K562 (cell line): ENCODE measurements at regions not wholly inside any gene's neighbourhood (a gene's known extent, or its start where the extent isn't known, plus 50 kb on each side); places are given as distances from the start of the nearest gene placed in this dataset.

Experiments
- ATAC-seq: fragments of 200-7000 bp; cut with Tn5 transposase; 3 replicates; pipeline ENCODE4 v1.9.1; 2020; ENCODE audit warnings: moderate library complexity
- BruUV-seq: library from RNA; stranded (reverse); fragments of 400-500 nt; replicated peaks from 2 replicates; lab custom pipeline; 2021; lab: Mats Ljungman, UMichigan
- CTCF ChIA-PET: fragments of 300-600 bp; formaldehyde crosslinking; extraction: SDS; loops from one replicate; lab custom pipeline; 2021; ENCODE audit warnings: low intra/inter-chr PET ratio; lab: Yijun Ruan, JAX
- POLR2A ChIA-PET: fragments of 300-600, 350-650 bp; sonication (Branson Sonifier 250); formaldehyde crosslinking; extraction: SDS; loops from one replicate; lab custom pipeline; 2021; ENCODE audit warnings: antibody characterized with exemption, inconsistent platforms; lab: Yijun Ruan, JAX
- DNase-seq, 4 experiments: peaks; one replicate each; pipeline versions ENCODE4 v3.0.0 to v3.0.0-alpha.2; 2011 to 2018; ENCODE audit warnings: low spot score in 3 of 4, mixed read lengths in 3 of 4; ENCODE audit errors: extremely low read depth in 1 of 4
- FAIRE-seq: peaks from 2 replicates; lab custom pipeline; 2011; peaks lifted over from hg19 to GRCh38; lab: Jason Lieb, UNC
- H2AFZ ChIP-seq: 2 replicates; pipeline ENCODE4 v1.6.0; 2011; ENCODE audit warnings: low read depth, low read length, control low read depth, inconsistent platforms
- H3K27ac ChIP-seq: fragments of 200-600 bp; 3 replicates; pipeline ENCODE4 v1.8.0; 2011; ENCODE audit warnings: low read depth, mild to moderate bottlenecking, control low read depth, inconsistent platforms, low read length, moderate library complexity, mixed read lengths; ENCODE audit errors: extremely low read depth
- H3K27me3 ChIP-seq, 2 experiments: fragments of 300-600 bp in 1 of 2; 2 replicates in 1 of 2; 3 replicates in 1 of 2; pipeline versions ENCODE4 v1.6.0 to v1.8.0; 2011; ENCODE audit warnings: inconsistent platforms in 2 of 2, low read length in 2 of 2, mild to moderate bottlenecking in 1 of 2, mixed read lengths in 1 of 2, moderate library complexity in 1 of 2; ENCODE audit not compliant: control insufficient read depth in 2 of 2, insufficient read depth in 2 of 2
- H3K36me3 ChIP-seq: fragments of 300-600 bp; 3 replicates; pipeline ENCODE4 v1.8.0; 2011; ENCODE audit warnings: mild to moderate bottlenecking, low read length, inconsistent platforms; ENCODE audit not compliant: control insufficient read depth, insufficient read depth
- H3K4me1 ChIP-seq, 2 experiments: fragments of 200-600 bp in 1 of 2; replicated peaks in 1 of 2; 2 replicates in 1 of 2; 3 replicates in 1 of 2; pipeline versions ENCODE4 v1.5.1 to v1.8.0; 2011; ENCODE audit warnings: inconsistent platforms in 2 of 2, low read length in 2 of 2, mild to moderate bottlenecking in 1 of 2, mixed read lengths in 1 of 2, moderate library complexity in 1 of 2; ENCODE audit not compliant: control insufficient read depth in 2 of 2, insufficient read depth in 2 of 2
- H3K4me2 ChIP-seq: 2 replicates; pipeline ENCODE4 v1.6.1; 2011; ENCODE audit warnings: low read length, control low read depth, inconsistent platforms, mixed read lengths; ENCODE audit not compliant: insufficient read depth
- H3K4me3 ChIP-seq: fragments of 200-600 bp; sonication (generic), shearing (Covaris generic); 2 replicates; pipeline ENCODE4 v1.5.1; 2016; ENCODE audit warnings: control low read depth, inconsistent platforms
- H3K79me2 ChIP-seq: fragments of 200-600 bp; 3 replicates; pipeline ENCODE4 v1.8.0; 2011; ENCODE audit warnings: low read length, inconsistent platforms; ENCODE audit not compliant: control insufficient read depth, insufficient read depth
- H3K9ac ChIP-seq, 2 experiments: 2 replicates each; pipeline versions ENCODE4 v1.6.0 to v1.6.1; 2011; ENCODE audit warnings: low read depth in 2 of 2, low read length in 2 of 2, control low read depth in 1 of 2, inconsistent platforms in 1 of 2, mild to moderate bottlenecking in 1 of 2, mixed read lengths in 1 of 2; ENCODE audit not compliant: insufficient read depth in 1 of 2
- H3K9me1 ChIP-seq: one replicate; pipeline ENCODE4 v1.6.0; 2011; ENCODE audit warnings: inconsistent platforms, mild to moderate bottlenecking, low read length, moderate library complexity; ENCODE audit not compliant: control insufficient read depth, insufficient read depth
- H3K9me3 ChIP-seq: replicated peaks from 2 replicates; pipeline ENCODE4 v1.5.1; 2011; ENCODE audit warnings: low read depth, low read length, inconsistent platforms; ENCODE audit not compliant: control insufficient read depth, insufficient read depth
- H4K20me1 ChIP-seq: replicated peaks from 2 replicates; pipeline ENCODE4 v1.6.1; 2011; ENCODE audit warnings: low read length, inconsistent platforms, mixed read lengths; ENCODE audit not compliant: control insufficient read depth, insufficient read depth
- GTF2F1 ChIP-seq: IDR thresholded peaks from 2 replicates; pipeline ENCODE4 v1.6.1; 2011; ENCODE audit warnings: low read depth, low read length, improper control_type of control experiment
- PTTG1 ChIP-seq: fragments of 450-650 bp; IDR thresholded peaks from 2 replicates; pipeline ENCODE4 v1.6.1; 2016; ENCODE audit warnings: low read depth, mild to moderate bottlenecking, missing genetic modification characterization, missing compliant biosample characterization
- SRSF9 ChIP-seq: fragments of 200-400 bp; formaldehyde crosslinking; IDR thresholded peaks from 2 replicates; pipeline ENCODE4 v1.6.1; 2017; ENCODE audit warnings: low read depth, low read length, borderline replicate concordance
- YBX1 ChIP-seq: fragments of 450-650 bp; IDR thresholded peaks from 2 replicates; pipeline ENCODE4 v1.7.1; 2016; ENCODE audit warnings: mild to moderate bottlenecking
- ZNF263 ChIP-seq: sonication (generic); formaldehyde crosslinking; IDR thresholded peaks from 2 replicates; pipeline ENCODE4 v1.8.0; 2022; ENCODE audit warnings: mild to moderate bottlenecking, missing genetic modification reagents, borderline replicate concordance
- ZNF274 ChIP-seq: IDR thresholded peaks from 2 replicates; pipeline ENCODE4 v1.6.1; 2011; ENCODE audit warnings: low read depth, mild to moderate bottlenecking, low read length, moderate library complexity, borderline replicate concordance
- ZNF644 ChIP-seq: fragments of 200-800 bp; sonication (Bioruptor generic); IDR thresholded peaks from 2 replicates; pipeline ENCODE4 v1.6.1; 2016; ENCODE audit warnings: low read depth, missing genetic modification characterization, missing compliant biosample characterization
- WGBS: fragments of 100-300 bp; shearing (Covaris generic); methylation state at CpG from one replicate; pipeline ENCODE4 v1.1.6; 2016; ENCODE audit warnings: low coverage, mixed read lengths; ENCODE audit not compliant: insufficient coverage; ENCODE audit errors: missing lambda C conversion rate; 5-methylcytosine and 5-hydroxymethylcytosine counted together
- in situ Hi-C: fragments of 300-500 bp; cut with MboI; formaldehyde crosslinking; loops from 4 replicates; pipeline ENCODE4 v1.15.0; 2018; ENCODE audit warnings: inconsistent platforms, mixed read lengths
- intact Hi-C: fragments of 100-400 bp; cut with micrococcal nuclease; formaldehyde crosslinking; loops from 2 replicates; pipeline ENCODE4 v1.14.2; 2022
- TF ChIP-seq, protein P1 (sequence below): sonication (generic); formaldehyde crosslinking; IDR thresholded peaks from 2 replicates; pipeline ENCODE4 v1.8.0; 2022; ENCODE audit warnings: mild to moderate bottlenecking, low read depth, missing genetic modification reagents
- TF ChIP-seq, protein P2 (sequence below): IDR thresholded peaks from 2 replicates; pipeline ENCODE4 v1.6.1; 2014; ENCODE audit warnings: antibody characterized with exemption
- TF ChIP-seq, protein P3 (sequence below): conservative IDR thresholded peaks from 2 replicates; pipeline ENCODE4 v1.6.1; 2011; ENCODE audit warnings: low read depth, mild to moderate bottlenecking, low read length; ENCODE audit not compliant: control insufficient read depth
- TF ChIP-seq, protein P4 (sequence below): sonication (generic); formaldehyde crosslinking; IDR thresholded peaks from 2 replicates; pipeline ENCODE4 v1.8.0; 2023; ENCODE audit warnings: mild to moderate bottlenecking, missing genetic modification reagents
- TF ChIP-seq, protein P5 (sequence below): sonication (generic); formaldehyde crosslinking; IDR thresholded peaks from 2 replicates; pipeline ENCODE4 v1.8.0; 2022; ENCODE audit warnings: mild to moderate bottlenecking, missing genetic modification reagents

DNA sequence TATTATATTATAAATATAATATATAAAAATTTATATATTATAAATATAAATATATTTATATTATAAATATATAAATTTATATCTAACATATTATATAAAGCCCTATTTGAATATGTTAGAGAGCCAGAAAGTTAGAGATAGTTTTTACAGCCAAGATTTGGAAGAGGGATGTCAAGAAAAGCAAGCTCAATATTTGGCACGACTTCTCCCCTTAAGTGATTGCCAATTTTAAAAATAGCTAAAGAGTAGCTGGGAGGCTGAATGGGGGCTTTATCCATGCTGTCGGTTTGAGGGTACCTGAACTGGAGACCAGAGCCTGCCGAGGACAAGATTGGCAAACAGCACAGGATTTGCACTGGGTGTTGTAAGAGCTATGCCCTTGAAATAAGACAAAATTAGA lies 180.9 kb upstream of the GYPC start (continued):
- TF ChIP-seq ZNF274 (no peak), GTF2F1 (no peak), SRSF9 (no peak)
- TF ChIP-seq, protein P1, sequence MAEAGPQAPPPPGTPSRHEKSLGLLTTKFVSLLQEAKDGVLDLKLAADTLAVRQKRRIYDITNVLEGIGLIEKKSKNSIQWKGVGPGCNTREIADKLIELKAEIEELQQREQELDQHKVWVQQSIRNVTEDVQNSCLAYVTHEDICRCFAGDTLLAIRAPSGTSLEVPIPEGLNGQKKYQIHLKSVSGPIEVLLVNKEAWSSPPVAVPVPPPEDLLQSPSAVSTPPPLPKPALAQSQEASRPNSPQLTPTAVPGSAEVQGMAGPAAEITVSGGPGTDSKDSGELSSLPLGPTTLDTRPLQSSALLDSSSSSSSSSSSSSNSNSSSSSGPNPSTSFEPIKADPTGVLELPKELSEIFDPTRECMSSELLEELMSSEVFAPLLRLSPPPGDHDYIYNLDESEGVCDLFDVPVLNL, result no peak
- TF ChIP-seq, protein P2, sequence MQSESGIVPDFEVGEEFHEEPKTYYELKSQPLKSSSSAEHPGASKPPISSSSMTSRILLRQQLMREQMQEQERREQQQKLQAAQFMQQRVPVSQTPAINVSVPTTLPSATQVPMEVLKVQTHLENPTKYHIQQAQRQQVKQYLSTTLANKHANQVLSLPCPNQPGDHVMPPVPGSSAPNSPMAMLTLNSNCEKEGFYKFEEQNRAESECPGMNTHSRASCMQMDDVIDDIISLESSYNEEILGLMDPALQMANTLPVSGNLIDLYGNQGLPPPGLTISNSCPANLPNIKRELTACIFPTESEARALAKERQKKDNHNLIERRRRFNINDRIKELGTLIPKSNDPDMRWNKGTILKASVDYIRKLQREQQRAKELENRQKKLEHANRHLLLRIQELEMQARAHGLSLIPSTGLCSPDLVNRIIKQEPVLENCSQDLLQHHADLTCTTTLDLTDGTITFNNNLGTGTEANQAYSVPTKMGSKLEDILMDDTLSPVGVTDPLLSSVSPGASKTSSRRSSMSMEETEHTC, result no peak
- TF ChIP-seq, all 486 proteins: peak for 0

DNA sequence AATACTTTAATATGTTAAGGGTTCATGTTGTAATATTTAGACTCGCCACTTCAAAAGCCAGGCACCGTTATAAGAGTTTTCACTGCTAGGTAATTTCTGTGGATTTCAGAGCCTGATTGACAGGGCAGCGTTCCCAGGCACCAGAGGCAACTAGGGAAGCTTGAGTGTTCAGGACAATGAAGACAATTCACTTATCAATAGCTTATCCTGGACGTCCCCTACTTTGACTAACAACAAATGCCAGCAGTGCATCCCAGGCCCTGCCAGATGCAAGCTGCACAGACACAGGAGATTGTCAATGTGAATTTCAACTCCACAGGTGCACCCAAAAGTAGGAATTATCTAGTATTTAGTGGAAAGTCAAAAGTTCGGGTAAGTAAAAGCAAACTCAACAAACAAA lies 179.3 kb upstream of the GYPC start:
- no peaks in the 10 kb centered on the region for H3K79me2 ChIP-seq
- ChIA-PET CTCF (no interaction called here), POLR2A (no interaction called here)
- in situ Hi-C loops (no loop called here), intact Hi-C loops (no loop called here)
- H3K4me1 ChIP-seq, result no peaks in the 10 kb centered on the region
- no peak overlapping the region for H3K4me3 ChIP-seq
- no peak overlapping the region for H3K27ac ChIP-seq
- H3K9me1 ChIP-seq, result no peaks in the 10 kb centered on the region
- no peak overlapping the region for H3K4me2 ChIP-seq
- FAIRE-seq, result no peak
- no peaks in the 10 kb centered on the region; a peak in 1 of 5 replicates for H3K27me3 ChIP-seq
- BruUV-seq, result no TSS peak
- no peaks in the 10 kb centered on the region for H3K36me3 ChIP-seq
- 1% methylated on average over 4 of the region's 5 CpGs for WGBS
- H2AFZ ChIP-seq, result no peak overlapping the region
- H3K9ac ChIP-seq, result no peak overlapping the region
- ATAC-seq, result no peak
- no peaks in the 10 kb centered on the region for H4K20me1 ChIP-seq
- no peak for DNase-seq
- no peaks in the 10 kb centered on the region for H3K9me3 ChIP-seq
- TF ChIP-seq ZNF644 (tag) (no peak), PTTG1 (tag) (no peak), YBX1 (no peak), ZNF263 (CRISPR knock-in tag) (no peak)
- TF ChIP-seq, protein P3, sequence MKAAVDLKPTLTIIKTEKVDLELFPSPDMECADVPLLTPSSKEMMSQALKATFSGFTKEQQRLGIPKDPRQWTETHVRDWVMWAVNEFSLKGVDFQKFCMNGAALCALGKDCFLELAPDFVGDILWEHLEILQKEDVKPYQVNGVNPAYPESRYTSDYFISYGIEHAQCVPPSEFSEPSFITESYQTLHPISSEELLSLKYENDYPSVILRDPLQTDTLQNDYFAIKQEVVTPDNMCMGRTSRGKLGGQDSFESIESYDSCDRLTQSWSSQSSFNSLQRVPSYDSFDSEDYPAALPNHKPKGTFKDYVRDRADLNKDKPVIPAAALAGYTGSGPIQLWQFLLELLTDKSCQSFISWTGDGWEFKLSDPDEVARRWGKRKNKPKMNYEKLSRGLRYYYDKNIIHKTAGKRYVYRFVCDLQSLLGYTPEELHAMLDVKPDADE, result no peak
- TF ChIP-seq, protein P4, sequence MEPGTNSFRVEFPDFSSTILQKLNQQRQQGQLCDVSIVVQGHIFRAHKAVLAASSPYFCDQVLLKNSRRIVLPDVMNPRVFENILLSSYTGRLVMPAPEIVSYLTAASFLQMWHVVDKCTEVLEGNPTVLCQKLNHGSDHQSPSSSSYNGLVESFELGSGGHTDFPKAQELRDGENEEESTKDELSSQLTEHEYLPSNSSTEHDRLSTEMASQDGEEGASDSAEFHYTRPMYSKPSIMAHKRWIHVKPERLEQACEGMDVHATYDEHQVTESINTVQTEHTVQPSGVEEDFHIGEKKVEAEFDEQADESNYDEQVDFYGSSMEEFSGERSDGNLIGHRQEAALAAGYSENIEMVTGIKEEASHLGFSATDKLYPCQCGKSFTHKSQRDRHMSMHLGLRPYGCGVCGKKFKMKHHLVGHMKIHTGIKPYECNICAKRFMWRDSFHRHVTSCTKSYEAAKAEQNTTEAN (CRISPR knock-in tag), result no peak
- TF ChIP-seq, protein P5, sequence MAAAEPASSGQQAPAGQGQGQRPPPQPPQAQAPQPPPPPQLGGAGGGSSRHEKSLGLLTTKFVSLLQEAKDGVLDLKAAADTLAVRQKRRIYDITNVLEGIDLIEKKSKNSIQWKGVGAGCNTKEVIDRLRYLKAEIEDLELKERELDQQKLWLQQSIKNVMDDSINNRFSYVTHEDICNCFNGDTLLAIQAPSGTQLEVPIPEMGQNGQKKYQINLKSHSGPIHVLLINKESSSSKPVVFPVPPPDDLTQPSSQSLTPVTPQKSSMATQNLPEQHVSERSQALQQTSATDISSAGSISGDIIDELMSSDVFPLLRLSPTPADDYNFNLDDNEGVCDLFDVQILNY (CRISPR knock-in tag), result no peak
